SK-N-SH (cell line): ENCODE measurements at regions not wholly inside any gene's neighbourhood (a gene's known extent, or its start where the extent isn't known, plus 50 kb on each side); places are given as distances from the start of the nearest gene placed in this dataset.

Source experiments
- CTCF ChIP-seq: fragments of 200-600 bp; sonication (generic); IDR thresholded peaks from 2 replicates; pipeline ENCODE4 v1.6.1; 2017; ENCODE audit warnings: antibody characterized with exemption, mild to moderate bottlenecking, moderate library complexity
- ELF1 ChIP-seq: IDR thresholded peaks from 2 replicates; pipeline ENCODE4 v1.4.0; 2012
- EP300 ChIP-seq, 2 experiments: IDR thresholded peaks; 2 replicates each; pipeline versions ENCODE4 v1.4.0 to v1.6.1; 2012; ENCODE audit warnings: borderline replicate concordance in 1 of 2, low read depth in 1 of 2, low read length in 1 of 2
- EZH2phosphoT487 ChIP-seq: fragments of 200-600 bp; sonication (generic); IDR thresholded peaks from 2 replicates; pipeline ENCODE4 v1.6.1; 2017; ENCODE audit warnings: low read depth, mixed run types, mild to moderate bottlenecking, antibody characterized with exemption, moderate library complexity, borderline replicate concordance
- JUND ChIP-seq: IDR thresholded peaks from 2 replicates; pipeline ENCODE4 v1.4.0; 2012
- POLR2AphosphoS5 ChIP-seq: IDR thresholded peaks from 2 replicates; pipeline ENCODE4 v1.6.1; 2012; ENCODE audit warnings: low read depth, low read length
- REST ChIP-seq: IDR thresholded peaks from 2 replicates; pipeline ENCODE4 v1.6.1; 2012; ENCODE audit warnings: mild to moderate bottlenecking, low read depth, low read length, moderate library complexity
- SMC3 ChIP-seq: IDR thresholded peaks from 2 replicates; pipeline ENCODE4 v1.6.1; 2012; ENCODE audit warnings: low read depth, low read length, improper control_type of control experiment
- USF2 ChIP-seq: fragments of 150-350 bp; IDR thresholded peaks from 2 replicates; pipeline ENCODE4 v1.6.1; 2017; ENCODE audit warnings: antibody characterized with exemption, low read length, low read depth, borderline replicate concordance
- ZBTB33 ChIP-seq: IDR thresholded peaks from 2 replicates; pipeline ENCODE4 v1.4.0; 2012; ENCODE audit warnings: low read depth, borderline replicate concordance

- TF ChIP-seq REST (no peak), ELF1 (no peak), POLR2AphosphoS5 (no peak), CTCF (no peak), EZH2phosphoT487 (no peak), SMC3 (no peak), JUND (no peak), EP300 (IDR thresholded peaks at IDR 0.05; ENCODE audit: borderline replicate concordance in 1 of 2, low read depth in 1 of 2, low read length in 1 of 2) (no peak), USF2 (no peak), ZBTB33 (no peak)
Observed at GRCh38 chr5:124927735-124928134, 181.3 kb upstream of the ZNF608 start.
